ENCODE measurements at regions not wholly inside any gene's neighbourhood (a gene's known extent, or its start where the extent isn't known, plus 50 kb on each side); places are given as distances from the start of the nearest gene placed in this dataset.

DNA sequence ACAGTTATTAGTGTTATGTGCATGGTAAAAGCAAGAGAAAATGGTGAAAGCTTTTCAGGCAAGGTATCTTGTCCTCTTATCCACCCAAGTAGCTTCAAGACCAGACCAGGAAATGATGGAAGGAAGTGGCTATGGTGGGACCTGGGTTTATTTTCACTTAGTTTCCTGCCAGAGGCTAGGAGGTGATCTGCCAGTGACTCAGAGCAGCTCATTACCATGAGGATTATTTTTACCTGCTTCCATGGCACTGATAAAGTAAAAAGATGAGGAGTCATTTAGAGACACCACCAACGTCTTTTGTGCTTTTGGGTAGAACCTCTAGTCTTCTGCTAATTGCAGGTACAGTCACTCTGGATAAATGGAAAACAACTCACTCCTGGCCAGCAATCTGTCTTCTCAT, 339.9 kb upstream of the KIRREL3 start:
- TF ChIP-seq, protein P1, sequence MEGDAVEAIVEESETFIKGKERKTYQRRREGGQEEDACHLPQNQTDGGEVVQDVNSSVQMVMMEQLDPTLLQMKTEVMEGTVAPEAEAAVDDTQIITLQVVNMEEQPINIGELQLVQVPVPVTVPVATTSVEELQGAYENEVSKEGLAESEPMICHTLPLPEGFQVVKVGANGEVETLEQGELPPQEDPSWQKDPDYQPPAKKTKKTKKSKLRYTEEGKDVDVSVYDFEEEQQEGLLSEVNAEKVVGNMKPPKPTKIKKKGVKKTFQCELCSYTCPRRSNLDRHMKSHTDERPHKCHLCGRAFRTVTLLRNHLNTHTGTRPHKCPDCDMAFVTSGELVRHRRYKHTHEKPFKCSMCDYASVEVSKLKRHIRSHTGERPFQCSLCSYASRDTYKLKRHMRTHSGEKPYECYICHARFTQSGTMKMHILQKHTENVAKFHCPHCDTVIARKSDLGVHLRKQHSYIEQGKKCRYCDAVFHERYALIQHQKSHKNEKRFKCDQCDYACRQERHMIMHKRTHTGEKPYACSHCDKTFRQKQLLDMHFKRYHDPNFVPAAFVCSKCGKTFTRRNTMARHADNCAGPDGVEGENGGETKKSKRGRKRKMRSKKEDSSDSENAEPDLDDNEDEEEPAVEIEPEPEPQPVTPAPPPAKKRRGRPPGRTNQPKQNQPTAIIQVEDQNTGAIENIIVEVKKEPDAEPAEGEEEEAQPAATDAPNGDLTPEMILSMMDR (IDR thresholded peaks at IDR 0.05; ENCODE audit: low read depth, low read length): no peak
- no peak for TF ChIP-seq EZH2phosphoT487 (IDR thresholded peaks at IDR 0.05; ENCODE audit: low read depth)

All from OCI-LY3 (cell line).